CD4-positive, alpha-beta T cell treated with Interleukin-17A for 1 hour (primary cell): ENCODE measurements at regions not wholly inside any gene's neighbourhood (a gene's known extent, or its start where the extent isn't known, plus 50 kb on each side); places are given as distances from the start of the nearest gene placed in this dataset.

Source experiments
- DNase-seq: peaks from one replicate; pipeline ENCODE4 v3.0.0-alpha.2; 2020

DNA sequence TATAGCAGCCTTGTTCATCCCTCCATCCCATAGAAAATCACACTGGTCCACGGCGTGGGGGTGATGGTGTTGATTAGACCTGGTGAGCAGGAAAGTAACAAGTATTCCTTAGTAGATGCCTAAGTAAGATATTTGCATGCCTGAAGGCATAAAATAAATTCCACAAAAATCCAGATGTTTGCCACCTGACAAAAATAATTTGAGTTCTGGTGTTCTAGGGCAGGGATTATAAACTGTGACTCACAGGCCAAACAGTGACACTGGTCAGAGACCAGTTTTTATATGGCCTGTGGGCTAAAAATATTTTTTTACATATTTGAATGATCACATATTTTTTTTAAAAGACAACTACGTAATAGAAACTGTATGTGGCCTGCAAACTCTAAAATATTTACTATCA is 310.7 kb downstream of the RFC3 start:
- DNase-seq, result no peak

DNA sequence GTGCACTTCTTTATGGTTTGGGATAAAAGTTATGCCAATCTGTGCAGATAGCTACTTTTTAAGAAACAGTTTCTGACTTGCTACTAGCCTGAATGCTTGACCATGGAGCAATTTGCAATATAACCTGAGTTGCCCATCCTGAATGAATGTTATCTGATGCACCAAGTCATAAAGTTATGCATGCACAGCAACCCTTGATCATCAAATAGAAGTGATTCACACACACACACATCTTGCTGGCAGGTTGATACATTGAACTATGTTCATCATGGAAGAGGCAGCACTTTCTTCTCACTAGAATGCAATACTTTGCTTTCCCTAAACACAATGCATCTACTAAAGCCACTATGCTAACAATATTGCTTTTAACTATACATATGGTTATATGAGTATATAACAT is 311.5 kb downstream of the RFC3 start:
- no peak for DNase-seq

DNA sequence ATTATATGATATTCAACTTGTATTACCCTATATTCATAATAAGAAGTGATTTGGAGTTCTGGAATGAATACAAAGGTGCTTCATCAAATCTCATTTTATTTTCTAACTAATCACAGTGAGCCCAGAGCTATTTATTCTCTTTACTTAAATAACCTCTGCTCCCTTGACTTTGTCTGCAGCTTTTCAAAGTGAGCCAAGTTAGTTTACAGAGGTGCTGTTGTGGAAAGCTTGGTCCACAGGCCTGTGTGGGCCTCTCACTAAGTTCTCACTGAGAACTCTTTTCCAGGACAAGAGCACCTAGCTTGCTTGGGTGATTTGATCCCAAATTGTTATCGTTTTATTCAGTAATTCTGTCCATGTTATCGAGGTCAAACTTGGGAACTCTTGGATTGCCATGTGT is 319.3 kb downstream of the RFC3 start:
- no peak for DNase-seq

DNA sequence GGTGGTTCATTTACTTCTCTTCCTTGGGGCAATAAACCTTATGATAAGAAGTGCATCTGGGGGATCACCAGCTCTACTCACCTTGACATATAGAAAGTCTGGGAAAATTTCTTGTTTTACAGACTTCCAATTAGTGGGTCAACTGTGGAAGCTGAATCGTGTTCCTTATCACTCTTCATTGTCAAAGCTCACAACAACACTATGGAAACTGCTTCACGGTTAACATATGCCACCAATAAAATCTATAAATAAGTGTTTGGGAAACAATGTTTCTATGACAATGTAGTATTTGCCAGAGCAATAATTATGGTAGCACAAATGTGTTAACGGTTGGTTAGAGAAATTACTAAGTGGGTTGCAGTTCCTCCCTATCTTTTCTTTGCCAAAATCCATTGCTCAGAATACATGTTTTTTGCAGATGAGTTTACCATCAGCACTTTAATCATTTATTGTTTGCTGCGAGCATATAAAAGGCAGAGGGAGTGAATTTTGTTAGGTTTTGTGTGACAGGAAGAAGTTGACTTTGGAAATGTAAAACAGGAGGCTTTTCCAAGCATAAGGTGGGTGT is 321.8 kb downstream of the RFC3 start:
- no peak for DNase-seq

DNA sequence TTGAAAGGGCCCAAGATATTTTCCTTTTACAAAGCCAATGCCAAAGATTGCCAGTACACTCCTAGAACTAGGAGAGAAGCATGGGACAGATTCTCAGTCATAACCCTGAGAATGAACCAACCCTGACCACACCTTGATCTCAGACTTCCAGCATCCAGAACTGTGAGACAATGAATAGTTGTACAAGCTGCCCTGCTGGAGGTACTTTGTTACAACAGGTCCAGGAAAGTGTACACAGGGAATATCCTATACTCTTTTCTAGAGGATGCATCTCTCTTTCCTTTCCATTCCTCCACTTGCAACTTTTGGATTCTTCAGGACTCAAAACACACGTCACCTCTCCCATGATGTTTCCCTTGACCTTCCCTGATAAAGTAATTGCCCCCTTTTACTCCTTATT is 325.7 kb downstream of the RFC3 start:
- no peak for DNase-seq

DNA sequence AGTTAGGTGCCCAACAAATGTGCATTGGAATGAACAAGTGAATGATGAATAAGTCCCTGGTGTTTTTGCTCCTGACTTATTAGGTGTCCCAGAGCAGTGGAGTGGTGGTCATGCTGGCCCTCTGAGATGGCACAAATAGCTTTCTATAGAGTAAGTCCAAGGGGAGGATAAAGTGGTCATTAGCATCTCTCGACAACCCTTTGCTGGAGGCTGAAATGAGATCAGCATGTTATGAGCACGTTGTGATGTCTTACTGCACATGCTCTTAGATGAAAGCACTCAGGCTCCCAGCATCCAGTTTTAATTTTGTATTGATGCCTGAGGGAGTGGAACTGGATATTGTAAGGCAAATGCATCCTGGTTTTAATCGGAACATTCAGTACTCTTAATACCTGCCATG is 326.2 kb downstream of the RFC3 start:
- DNase-seq, result no peak

DNA sequence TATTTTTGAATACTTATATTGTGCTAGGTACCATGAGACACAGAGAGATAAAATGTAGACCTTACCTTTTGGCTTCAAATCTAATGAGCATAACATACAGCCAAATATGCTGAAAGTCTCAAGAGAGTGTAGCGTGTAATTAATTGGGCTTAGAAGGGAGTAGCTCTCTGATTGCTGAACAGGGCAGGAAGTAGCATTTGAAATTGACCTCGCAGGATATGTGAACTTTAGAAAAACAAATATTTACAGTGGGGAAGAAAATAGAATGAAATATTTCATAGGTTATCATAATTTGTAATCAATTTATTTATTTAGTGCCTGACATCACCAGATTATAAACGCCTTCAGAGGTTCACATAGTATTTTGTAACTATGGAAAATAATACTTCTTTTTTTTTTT is 327.1 kb downstream of the RFC3 start:
- DNase-seq, result no peak

DNA sequence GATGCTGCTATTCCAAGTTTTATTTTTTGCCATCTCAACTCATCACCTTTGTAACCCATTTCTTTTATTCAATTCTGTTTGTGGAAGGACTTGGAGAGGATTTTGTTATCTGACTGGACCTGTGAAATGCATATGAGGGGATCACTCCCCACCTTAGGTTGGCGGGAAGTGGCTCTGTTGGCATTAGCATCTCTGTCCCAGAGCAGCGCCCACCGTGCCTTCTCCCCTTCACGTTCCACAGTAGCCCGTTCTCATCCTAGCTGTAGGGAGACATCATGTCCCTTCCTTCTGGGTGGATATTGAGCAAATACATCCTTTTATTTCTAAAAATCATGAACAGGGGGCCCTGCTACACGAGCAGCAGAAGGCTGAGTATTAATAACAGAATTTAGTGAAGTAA is 330.4 kb downstream of the RFC3 start:
- DNase-seq, result no peak

DNA sequence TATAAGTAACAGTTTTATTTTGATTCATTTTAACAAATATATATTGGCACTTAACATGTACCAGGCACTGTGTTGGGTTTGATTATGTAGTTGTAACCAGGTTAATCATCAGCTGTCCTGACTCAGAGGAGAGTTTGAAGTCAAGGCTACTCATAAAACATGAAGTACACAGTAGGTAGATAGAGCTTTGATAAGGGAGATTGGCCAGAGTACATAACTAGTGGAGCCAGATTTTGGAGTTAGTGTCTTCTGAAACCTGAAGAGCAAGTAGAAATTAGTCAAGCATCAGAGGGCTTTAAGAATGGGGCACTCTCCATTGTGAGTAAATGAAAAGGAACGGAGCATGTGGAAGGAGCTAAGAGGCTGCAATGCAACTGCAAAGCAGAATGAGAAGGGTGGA is 333.9 kb downstream of the RFC3 start:
- DNase-seq, result no peak

DNA sequence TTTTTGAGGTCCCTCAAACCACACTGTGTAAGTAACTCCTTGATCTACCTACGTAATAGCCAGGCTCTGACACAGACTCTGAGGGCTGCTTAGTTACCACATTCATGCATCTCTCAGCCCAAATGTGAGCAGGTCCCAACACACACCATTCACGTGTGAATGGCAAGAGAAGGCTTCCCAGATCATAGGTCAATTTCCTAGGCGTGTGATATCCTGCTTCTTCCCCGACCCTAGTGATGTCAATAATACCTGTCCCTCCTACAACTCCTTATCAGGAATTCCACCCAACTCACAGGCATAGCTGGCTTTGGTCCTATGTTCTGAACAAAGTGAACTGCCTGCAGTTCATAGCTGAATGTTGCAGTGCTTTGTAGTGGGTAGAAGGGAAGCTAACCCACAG is 334.5 kb downstream of the RFC3 start:
- DNase-seq, result no peak

DNA sequence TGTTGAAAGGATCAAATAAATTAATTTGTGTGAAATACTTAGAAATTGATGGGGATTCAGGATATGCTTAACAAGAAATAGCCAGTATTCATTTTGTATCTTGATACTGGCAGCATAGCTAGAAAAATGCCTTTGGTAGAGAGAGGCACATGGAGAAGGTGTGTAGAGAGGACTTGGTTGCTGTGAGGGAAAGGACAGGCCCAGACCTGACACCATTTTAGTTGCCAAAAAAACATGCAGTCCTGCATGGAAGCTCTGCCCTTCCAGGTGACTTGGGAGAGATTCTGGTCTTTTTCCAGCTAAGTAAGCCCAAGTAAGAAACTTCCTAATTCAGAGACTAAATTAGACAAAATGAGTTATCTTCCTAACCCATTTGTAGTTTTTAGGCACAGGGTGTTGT is 335.0 kb downstream of the RFC3 start:
- no peak for DNase-seq

DNA sequence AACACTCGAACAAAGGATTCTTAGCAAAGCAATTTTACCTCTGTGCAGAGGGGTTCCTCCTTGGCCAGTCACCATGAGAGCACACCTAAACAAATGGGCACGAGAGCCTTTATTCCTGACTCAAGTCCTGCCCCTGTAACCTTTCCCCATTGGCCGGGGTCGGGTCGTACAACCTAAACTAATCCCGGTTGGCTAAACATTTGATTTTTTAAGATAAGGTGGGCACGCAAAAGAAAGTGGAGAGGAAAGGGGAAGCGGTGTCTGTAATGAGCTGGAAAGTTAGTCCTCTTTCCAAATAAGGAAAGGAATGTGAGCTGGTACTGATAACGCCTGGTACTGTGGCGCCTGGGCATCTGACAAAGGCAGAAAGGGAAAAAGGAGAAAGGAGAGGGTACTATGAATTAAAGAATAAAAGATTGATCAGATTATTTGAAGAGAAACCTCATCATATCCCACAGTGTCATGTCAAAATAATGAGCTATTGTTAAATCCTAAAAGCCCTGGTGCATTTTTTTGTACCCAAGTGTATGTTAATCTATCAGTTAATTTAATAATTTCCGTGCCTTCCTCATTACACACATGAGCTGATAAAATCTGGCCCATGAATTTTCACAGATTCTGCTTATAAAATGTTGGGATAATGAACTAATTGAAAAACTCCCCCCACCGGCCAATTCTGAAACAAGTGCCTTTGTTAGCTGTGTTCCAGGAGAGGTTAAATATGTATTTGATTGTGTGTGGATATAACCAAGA is 335.7 kb downstream of the RFC3 start:
- no peak for DNase-seq

DNA sequence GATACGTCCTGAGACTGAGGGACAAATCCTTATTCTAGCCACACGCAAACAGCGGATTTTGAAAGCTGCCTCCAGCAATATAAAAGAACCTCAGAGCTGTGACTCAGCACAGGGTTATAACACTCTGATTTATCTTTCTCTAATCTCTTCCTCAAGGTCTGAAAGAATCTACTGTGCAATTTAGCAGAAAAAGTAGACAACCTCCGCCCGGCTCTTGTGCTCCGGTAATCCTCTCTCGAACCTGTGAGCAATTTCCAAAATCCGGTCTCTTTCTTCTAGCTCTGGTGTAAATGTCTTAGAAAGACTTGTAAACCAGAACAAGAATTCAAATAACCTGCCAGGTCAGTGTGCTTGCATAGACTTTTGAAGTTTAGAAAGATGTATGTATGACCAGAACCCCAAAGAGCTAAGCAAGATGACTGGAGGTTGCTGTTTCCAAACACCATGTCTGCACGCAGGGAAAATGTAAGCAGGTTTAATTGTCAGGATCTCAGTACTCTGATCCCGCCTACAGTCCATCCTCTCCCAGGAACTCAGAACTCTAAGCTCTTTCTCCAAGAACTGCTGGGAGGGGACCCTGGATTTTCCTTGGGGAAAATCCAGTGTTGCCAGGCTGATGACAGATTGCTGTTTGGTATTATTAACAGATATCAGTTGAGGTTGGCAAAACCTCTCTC is 338.1 kb downstream of the RFC3 start:
- DNase-seq, result no peak

DNA sequence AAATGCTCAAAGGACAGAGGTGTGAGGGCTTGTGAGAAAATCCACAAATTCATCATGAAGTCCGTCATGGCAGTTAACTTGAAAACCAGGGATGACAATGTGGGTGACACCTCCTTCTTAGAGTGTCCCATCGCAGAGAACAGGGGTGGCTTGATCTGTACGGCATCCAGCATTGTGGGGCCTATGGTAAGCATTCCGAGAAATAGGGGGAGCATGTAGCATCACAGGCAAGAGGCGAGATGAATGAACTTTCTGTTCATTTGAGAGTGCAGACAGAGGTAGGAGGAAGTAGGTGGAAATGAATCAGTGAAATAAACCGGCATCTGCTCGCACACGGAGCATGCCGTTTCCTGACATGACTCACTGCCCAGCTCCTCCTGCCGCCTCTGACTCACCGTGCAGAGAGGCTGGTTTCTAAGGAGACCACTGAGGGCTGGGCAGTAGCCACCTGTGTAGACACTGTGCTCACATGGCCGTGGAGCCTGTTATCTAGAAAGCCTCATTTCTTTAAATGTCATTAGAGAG is 339.0 kb downstream of the RFC3 start:
- DNase-seq, result no peak

DNA sequence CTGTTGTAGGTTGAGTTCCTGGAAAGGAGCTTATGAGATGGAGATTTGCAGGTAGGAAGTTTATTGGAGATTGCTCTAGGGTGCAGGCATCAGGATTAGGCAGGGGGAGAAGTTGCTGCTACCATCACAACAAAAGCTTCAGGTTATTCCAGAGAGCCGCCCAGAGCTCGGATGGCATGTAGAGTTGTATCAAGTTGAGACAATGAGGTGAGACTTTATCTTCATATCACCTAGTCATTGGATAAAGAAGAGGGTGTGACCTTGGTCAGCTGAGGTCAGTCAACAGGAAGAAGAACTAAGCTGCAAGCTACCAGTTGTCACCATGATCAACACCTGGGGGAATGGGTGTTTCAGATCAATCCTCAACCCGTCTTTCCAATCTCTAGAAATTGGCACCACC is 342.0 kb downstream of the RFC3 start:
- DNase-seq, result no peak

DNA sequence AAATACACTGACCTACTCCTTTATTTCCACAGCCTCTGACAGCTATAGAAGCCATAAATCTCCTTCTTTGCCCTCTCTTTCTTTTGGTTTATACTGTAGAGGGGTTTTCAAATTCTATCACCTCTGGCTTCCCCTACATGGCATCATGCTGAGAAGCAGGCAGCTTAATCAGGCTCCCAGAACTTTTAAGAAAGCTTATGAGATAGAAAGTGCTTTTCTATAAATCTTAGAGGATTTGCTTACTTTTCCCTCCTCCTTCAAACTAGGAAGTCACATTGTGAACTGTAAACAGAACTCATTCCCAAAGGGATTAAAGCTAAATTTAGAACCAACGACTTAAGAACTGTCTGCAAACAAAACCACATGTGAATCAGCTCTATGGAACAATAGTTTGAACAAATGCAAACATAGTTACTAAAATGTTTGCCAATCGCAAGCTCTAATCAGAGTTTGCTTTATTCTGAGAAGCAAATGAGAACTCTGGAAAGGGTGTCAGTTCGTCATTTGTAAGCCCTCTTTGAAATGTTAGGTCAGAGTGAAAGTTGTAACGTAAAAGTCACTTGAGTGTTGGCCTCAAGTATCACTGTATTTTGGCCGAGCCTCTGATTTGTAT is 344.1 kb downstream of the RFC3 start:
- DNase-seq, result no peak

DNA sequence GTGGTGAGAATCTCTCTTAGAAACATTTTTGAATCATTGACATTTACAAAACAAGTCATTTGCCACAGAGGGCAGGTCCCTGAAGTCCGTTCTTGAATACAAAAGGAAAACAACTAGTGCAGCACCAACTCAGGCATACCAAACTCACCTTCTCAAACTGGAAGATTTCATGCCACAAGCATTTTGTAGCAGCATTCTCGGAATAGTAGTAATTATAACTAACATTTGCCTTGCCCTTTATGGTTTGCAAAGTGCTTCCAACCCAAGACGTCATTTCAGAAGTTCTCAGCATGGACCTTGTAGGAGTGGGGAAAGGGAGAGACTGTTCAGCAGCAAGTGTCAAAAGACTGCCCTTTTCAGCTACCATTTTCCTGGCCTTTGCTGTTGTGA is 344.6 kb downstream of the RFC3 start:
- DNase-seq, result no peak

DNA sequence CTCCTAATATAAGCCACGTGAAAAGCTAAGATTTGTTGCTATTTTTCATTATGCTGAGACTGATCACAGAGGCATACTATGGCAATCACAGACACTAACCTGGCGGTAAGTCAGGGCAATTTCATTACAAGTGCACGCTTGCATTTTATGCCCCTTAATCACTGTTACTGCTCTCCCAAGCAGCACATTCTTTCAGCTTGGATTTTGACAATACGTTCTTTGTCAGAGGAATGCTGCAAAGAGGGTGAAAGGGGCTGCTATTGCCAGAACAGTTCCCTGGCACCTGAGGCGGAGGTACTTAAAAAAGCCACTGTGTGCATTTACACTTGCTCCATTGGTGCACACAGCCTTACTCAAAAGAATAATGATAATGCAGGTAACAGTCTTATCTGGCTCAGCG is 346.6 kb downstream of the RFC3 start:
- DNase-seq, result no peak

DNA sequence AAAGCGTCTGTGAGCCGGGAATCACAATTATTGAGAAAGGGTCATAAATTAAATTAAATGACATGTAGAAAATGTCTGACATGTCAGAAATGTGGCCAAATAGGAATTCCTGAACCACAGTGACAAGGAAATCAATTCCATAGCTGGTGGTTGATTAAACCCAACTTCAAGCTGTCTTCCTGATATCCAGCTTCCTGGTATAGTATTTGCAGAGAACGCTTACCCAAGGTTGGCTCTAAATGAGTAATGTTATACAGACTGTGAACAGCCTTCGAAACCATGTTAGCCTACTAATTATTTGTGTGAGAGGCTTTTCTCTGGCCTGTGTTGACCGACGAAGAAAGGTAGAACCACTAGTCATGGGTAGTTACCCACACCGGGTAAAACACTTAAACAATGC is 347.2 kb downstream of the RFC3 start:
- DNase-seq, result no peak

DNA sequence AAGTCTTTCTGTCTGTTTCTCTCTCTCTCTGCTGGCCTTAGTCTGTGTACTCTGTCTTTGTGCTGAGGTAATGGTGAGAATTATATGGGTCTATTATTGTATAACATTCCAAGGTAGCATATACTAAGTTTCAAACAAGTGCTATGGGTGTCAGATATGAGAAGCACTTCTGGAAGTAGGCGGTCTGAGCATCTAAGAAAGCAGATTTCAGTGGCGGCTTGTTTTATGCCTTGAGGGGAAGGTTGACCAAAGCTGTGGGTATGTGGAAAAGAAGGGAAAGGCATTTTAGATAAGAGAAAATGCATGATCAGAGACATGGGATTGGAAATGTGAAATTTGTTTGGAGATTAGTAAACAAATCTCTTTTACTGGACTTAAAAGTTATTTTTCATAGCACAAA is 348.5 kb downstream of the RFC3 start:
- no peak for DNase-seq

DNA sequence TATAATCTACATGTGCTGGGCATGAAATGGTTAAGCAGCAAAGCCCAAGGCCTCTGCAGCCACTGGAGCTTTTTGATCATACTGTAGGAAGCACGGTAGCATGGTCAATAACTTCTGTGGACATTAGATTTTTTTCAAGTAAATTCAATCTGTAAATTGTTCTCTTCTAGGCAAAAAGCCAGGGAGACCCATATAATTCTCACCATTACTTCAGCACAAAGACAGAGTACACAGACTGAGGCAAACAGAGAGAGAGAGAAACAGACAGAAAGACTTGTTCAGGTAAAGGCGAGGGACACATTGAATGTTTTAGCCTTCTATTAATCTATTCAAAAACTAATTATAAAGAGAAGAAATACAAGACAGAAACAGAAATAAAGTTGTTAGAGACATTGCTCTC is 349.4 kb downstream of the RFC3 start:
- no peak for DNase-seq

DNA sequence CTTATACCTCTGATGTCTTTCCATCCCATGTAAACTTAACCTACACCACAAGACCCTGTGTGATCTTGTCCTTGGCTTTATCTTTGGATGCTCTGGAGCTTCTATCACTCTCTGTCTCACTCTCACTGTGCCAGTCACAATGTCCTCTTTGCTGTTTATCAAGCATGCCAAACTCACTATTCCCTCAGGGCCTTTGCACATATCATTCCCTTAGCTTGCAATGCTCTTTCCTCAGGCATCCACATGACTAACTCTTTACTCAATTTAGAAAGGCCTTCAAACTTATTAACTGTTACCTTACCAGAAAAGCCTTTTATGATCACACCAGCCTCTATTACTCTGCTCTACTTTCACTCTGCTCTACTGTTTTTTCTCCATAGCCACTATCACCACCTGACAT is 354.1 kb downstream of the RFC3 start:
- DNase-seq, result no peak

DNA sequence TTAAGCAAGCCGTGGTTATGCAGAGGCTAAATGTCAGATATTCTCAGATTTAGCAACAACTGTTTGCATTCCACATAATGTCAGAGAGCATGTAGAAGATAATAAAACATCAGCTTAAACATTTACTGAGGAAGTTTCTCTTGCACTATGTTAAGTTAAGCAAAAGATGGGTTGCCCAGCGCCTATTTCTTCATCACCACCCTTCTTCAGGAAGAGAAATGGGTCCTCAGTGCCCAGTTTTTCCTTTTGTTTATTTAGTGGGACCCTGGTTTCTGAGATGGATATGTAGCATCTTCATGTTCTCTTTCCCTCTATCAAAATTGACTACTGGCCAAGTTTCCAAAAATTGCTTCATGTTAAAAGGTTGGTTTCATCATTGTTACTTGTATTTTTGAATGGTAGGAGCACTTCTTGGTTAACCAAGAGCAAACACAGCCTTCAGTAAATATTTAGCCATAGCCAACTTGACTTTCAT is 356.8 kb downstream of the RFC3 start:
- no peak for DNase-seq

DNA sequence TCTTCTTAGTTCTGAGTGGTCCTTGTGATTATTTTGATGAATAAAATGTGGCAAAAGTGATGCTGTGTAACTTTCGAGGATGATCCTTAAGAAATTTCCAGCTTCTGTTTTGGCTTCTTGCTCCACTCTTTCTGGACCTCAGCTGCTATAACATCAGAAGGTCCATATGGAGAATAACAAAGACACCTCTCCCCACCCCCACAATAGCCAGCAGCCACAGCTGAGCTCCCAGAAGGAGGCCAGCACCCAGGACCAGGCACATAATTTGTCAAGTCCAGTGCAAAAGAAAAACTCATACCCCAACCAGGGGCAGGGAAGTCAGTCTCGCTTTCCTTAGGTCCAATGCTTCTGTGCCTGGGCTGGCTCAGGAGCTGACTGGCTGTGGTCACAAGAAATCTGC is 357.6 kb downstream of the RFC3 start:
- no peak for DNase-seq
